ENCODE measurements at regions not wholly inside any gene's neighbourhood (a gene's known extent, or its start where the extent isn't known, plus 50 kb on each side); places are given as distances from the start of the nearest gene placed in this dataset.

DNA sequence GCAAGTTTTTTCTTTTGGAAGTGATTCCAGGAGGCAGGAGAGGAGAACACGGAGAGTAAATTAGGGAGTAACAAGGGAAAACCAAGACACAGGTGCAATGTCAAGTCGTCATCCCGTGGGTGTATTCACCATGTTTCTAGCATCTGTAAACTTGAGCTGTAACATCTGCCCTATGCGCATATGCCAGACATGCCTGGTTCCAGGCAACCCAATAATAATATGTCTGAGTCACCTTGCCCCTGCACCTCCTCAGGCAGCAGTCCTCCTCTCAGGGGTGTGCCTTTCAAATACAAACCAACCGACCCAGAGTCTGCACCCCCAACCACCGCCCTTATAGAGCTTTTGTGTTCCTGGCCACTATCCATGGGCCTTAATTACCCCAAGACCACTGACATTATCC lies 107.0 kb upstream of the PDE1C start:
- intact Hi-C loops (cut with micrococcal nuclease; ENCODE audit: unreplicated experiment) (no loop called here), in situ Hi-C loops (cut with MboI) (no loop called here)
- WGBS (ENCODE audit: insufficient coverage, insufficient replicate concordance, low lambda C conversion rate, missing lambda C conversion rate): 30% methylated on average over 6 of the region's 6 CpGs
- DNase-seq (ENCODE audit: low read depth, low spot score) (no peak), ATAC-seq (no peak), FAIRE-seq (no peak)
- Histone ChIP-seq H3K4me2 (ENCODE audit: control insufficient read depth, insufficient read depth) (no peak overlapping the region), H4K20me1 (ENCODE audit: control insufficient read depth, insufficient read depth) (no peaks in the 10 kb centered on the region), H3K9me3 (replicated peaks; ENCODE audit: control insufficient read depth, insufficient read depth, low read length) (no peaks in the 10 kb centered on the region), H3K27ac (ENCODE audit: control insufficient read depth, insufficient read depth) (no peak overlapping the region), H3K36me3 (ENCODE audit: control insufficient read depth in 2 of 2, insufficient read depth in 2 of 2, low read length in 1 of 2) (no peaks in the 10 kb centered on the region), H3K4me1 (ENCODE audit: control insufficient read depth, insufficient read depth, low read length) (no peaks in the 10 kb centered on the region), H3K9ac (ENCODE audit: control insufficient read depth, insufficient read depth, low read length) (no peak overlapping the region), H3K79me2 (ENCODE audit: control insufficient read depth, insufficient read depth, low read length) (no peaks in the 10 kb centered on the region), H2AFZ (ENCODE audit: control insufficient read depth, low read depth, low read length) (no peak overlapping the region), H3K27me3 (replicated peaks in 1 of 2; ENCODE audit: control insufficient read depth in 2 of 2, insufficient read depth in 2 of 2, low read length in 1 of 2) (no peaks in the 10 kb centered on the region; a peak in 1 of 4 replicates), H3K4me3 (no peak overlapping the region)
- ChIA-PET POLR2A (no interaction called here), CTCF (no interaction called here), SMC1A (ENCODE audit: uncharacterized antibody, unreplicated experiment) (no interaction called here), RAD21 (ENCODE audit: unreplicated experiment) (no interaction called here)
- BruUV-seq (replicated peaks): no TSS peak
- TF ChIP-seq, protein P1, sequence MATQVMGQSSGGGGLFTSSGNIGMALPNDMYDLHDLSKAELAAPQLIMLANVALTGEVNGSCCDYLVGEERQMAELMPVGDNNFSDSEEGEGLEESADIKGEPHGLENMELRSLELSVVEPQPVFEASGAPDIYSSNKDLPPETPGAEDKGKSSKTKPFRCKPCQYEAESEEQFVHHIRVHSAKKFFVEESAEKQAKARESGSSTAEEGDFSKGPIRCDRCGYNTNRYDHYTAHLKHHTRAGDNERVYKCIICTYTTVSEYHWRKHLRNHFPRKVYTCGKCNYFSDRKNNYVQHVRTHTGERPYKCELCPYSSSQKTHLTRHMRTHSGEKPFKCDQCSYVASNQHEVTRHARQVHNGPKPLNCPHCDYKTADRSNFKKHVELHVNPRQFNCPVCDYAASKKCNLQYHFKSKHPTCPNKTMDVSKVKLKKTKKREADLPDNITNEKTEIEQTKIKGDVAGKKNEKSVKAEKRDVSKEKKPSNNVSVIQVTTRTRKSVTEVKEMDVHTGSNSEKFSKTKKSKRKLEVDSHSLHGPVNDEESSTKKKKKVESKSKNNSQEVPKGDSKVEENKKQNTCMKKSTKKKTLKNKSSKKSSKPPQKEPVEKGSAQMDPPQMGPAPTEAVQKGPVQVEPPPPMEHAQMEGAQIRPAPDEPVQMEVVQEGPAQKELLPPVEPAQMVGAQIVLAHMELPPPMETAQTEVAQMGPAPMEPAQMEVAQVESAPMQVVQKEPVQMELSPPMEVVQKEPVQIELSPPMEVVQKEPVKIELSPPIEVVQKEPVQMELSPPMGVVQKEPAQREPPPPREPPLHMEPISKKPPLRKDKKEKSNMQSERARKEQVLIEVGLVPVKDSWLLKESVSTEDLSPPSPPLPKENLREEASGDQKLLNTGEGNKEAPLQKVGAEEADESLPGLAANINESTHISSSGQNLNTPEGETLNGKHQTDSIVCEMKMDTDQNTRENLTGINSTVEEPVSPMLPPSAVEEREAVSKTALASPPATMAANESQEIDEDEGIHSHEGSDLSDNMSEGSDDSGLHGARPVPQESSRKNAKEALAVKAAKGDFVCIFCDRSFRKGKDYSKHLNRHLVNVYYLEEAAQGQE (IDR thresholded peaks at IDR 0.05; ENCODE audit: low read depth, low read length): no peak
- TF ChIP-seq NFXL1 (IDR thresholded peaks at IDR 0.05; ENCODE audit: borderline replicate concordance) (no peak), CBX3 (IDR thresholded peaks at IDR 0.05; ENCODE audit: borderline replicate concordance, low read depth) (no peak), TARDBP (IDR thresholded peaks at IDR 0.05; ENCODE audit: borderline replicate concordance) (no peak), RCOR1 (conservative IDR thresholded peaks at IDR 0.05; ENCODE audit: low read depth, low read length) (no peak), CUX1 (IDR thresholded peaks at IDR 0.05; ENCODE audit: insufficient replicate concordance, low read depth, low read length) (no peak), USF2 (IDR thresholded peaks at IDR 0.05; ENCODE audit: borderline replicate concordance, low read depth, low read length) (no peak), ZBED1 (IDR thresholded peaks at IDR 0.05; ENCODE audit: borderline replicate concordance) (no peak), SMAD5 (IDR thresholded peaks at IDR 0.05; ENCODE audit: low read depth) (no peak), ZSCAN29 (IDR thresholded peaks at IDR 0.05) (no peak)
